Stimulated activated CD4-positive, alpha-beta T cell treated with anti-CD3 and anti-CD28 coated beads, Interleukin-15, amount 100 ng/mL, for 1 hour (primary cell): ENCODE measurements at regions not wholly inside any gene's neighbourhood (a gene's known extent, or its start where the extent isn't known, plus 50 kb on each side); places are given as distances from the start of the nearest gene placed in this dataset.
"Not testable (repeated sequence)": the region's sequence is repeated elsewhere in the genome, so short reads cannot be mapped to it uniquely, and the experiment has no call there.

Experiments used
- DNase-seq, 2 donors: peaks; one replicate each; pipeline ENCODE4 v3.0.0-alpha.2; 2020; ENCODE audit warnings: low read depth in 1 of 2, low spot score in 1 of 2

GRCh38 chr14:34103176-34103575 is 152.3 kb upstream of the EGLN3 start:
- DNase-seq, result no peak

- DNase-seq, result no peak
Measured at GRCh38 chr14:34099635-34100034, 148.8 kb upstream of the EGLN3 start.

GRCh38 chr14:34098985-34099349 is 148.1 kb upstream of the EGLN3 start:
- no peak for DNase-seq

- DNase-seq, result no peak
Measured at GRCh38 chr14:34098045-34098984, 147.4 kb upstream of the EGLN3 start.

- DNase-seq, result no peak
Measured at GRCh38 chr14:34097644-34098043, 146.8 kb upstream of the EGLN3 start.

- no peak for DNase-seq
Measured at GRCh38 chr14:34094384-34094783, 143.5 kb upstream of the EGLN3 start.

- DNase-seq, result no peak
Measured at GRCh38 chr14:34093883-34094282, 143.0 kb upstream of the EGLN3 start.

GRCh38 chr14:34090451-34090850 is 139.6 kb upstream of the EGLN3 start:
- no peak for DNase-seq

GRCh38 chr14:34088914-34089313 is 138.0 kb upstream of the EGLN3 start:
- DNase-seq, result no peak

GRCh38 chr14:34087571-34087970 is 136.7 kb upstream of the EGLN3 start:
- DNase-seq, result no peak

- DNase-seq, result no peak
Measured at GRCh38 chr14:34086223-34086757, 135.4 kb upstream of the EGLN3 start.

- DNase-seq, result no peak
Measured at GRCh38 chr14:34085695-34086094, 134.8 kb upstream of the EGLN3 start.

GRCh38 chr14:34081576-34082136 is 130.8 kb upstream of the EGLN3 start:
- DNase-seq, result no peak

GRCh38 chr14:34081101-34081575 is 130.3 kb upstream of the EGLN3 start:
- DNase-seq, result no peak

GRCh38 chr14:34079643-34080042 is 128.8 kb upstream of the EGLN3 start:
- DNase-seq, result not testable (repeated sequence)

- DNase-seq, result no peak
Measured at GRCh38 chr14:34078117-34078743, 127.4 kb upstream of the EGLN3 start.

GRCh38 chr14:34075826-34076225 is 125.0 kb upstream of the EGLN3 start:
- no peak for DNase-seq

GRCh38 chr14:34075042-34075744 is 124.3 kb upstream of the EGLN3 start:
- no peak for DNase-seq

- DNase-seq, result no peak
Measured at GRCh38 chr14:34072921-34073320, 122.0 kb upstream of the EGLN3 start.

- DNase-seq, result no peak
Measured at GRCh38 chr14:34072401-34072800, 121.5 kb upstream of the EGLN3 start.

GRCh38 chr14:34070917-34071407 is 120.1 kb upstream of the EGLN3 start:
- no peak for DNase-seq
